ENCODE measurements at regions not wholly inside any gene's neighbourhood (a gene's known extent, or its start where the extent isn't known, plus 50 kb on each side); places are given as distances from the start of the nearest gene placed in this dataset.
"Not testable (repeated sequence)": the region's sequence is repeated elsewhere in the genome, so short reads cannot be mapped to it uniquely, and the experiment has no call there.

DNA sequence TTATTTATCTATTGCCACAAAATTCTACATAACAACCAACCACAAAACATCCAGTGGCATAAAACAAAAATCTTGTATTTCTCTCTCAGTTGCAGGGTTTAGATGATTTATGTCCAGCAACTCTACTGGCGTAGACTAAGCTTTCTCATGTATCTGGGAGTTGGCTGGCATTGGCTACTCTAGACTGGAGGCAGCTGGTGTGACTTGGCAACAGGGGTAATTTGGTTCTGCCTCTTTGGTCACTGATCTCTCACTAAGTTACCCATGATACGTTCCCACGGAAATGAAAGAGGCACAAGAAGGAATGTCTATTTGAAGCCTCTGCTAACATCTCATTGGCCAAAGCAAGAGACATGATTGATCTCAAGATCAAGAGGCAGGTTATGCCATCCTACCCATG is 144.0 kb downstream of the HS3ST3B1 start:
- Histone ChIP-seq H3K9me3 (ENCODE audit: control insufficient read depth, low read length) (no peaks in the 10 kb centered on the region), H3K4me1 (ENCODE audit: control insufficient read depth, insufficient read depth, low read length) (no peaks in the 10 kb centered on the region), H3K4me3 (ENCODE audit: insufficient read depth, low read depth, low read length) (no peak overlapping the region), H3K27me3 (ENCODE audit: control insufficient read depth, insufficient read depth, low read length, poor library complexity, severe bottlenecking) (no peaks in the 10 kb centered on the region), H3K36me3 (ENCODE audit: control insufficient read depth, insufficient read depth, low read length) (no peaks in the 10 kb centered on the region), H3K27ac (ENCODE audit: insufficient read depth, low read depth, low read length, poor library complexity, severe bottlenecking) (no peak overlapping the region)
- WGBS, 2 experiments: 91 to 97% methylated on average over 3 of the region's 3 CpGs

DNA sequence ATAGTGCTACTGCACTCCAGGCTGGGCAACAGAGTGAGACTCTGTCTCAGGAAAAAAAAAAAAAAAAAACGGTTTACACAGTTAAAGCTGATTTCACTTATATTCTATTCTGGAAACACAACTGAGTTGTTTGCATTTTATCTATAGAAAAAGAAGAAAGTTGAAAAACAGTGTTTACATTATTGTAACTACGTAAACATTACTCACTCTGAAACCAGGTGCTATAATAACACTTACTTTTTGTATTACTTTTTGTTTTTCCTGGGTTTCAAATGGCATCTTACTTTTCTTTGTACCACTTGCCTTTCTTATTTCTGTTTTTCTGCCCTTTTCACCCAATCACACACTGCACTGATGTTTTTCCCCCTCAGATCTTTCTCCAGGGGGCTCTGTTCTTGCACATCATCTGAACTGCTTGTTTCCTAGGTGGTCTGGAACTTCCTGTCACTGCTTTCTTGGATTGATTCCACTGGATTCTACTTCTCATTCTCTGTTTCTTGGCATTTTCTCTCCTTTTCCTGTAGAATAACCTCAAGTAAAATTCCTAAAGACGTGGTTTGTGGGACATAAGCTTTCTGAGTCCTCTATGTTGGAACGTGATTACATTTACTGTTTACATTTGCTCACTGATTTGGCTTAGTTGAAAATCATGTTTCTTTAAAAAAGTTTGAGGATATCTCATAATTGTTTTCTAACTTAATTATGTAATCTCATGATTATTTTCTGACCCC is 142.1 kb downstream of the HS3ST3B1 start:
- 80 to 86% methylated on average over 3 of the region's 4 CpGs for WGBS, 2 experiments
- Histone ChIP-seq H3K4me3 (ENCODE audit: insufficient read depth, low read depth, low read length) (no peak overlapping the region), H3K36me3 (ENCODE audit: control insufficient read depth, insufficient read depth, low read length) (no peaks in the 10 kb centered on the region), H3K4me1 (ENCODE audit: control insufficient read depth, insufficient read depth, low read length) (no peaks in the 10 kb centered on the region), H3K27ac (ENCODE audit: insufficient read depth, low read depth, low read length, poor library complexity, severe bottlenecking) (no peak overlapping the region), H3K27me3 (ENCODE audit: control insufficient read depth, insufficient read depth, low read length, poor library complexity, severe bottlenecking) (no peaks in the 10 kb centered on the region), H3K9me3 (ENCODE audit: control insufficient read depth, low read length) (no peaks in the 10 kb centered on the region)

- no peaks in the 10 kb centered on the region for H3K4me1 ChIP-seq (ENCODE audit: control insufficient read depth, insufficient read depth, low read length)
- no peaks in the 10 kb centered on the region for H3K36me3 ChIP-seq (ENCODE audit: control insufficient read depth, insufficient read depth, low read length)
- H3K9me3 ChIP-seq (ENCODE audit: control insufficient read depth, low read length): no peaks in the 10 kb centered on the region
- no peaks in the 10 kb centered on the region for H3K27me3 ChIP-seq (ENCODE audit: control insufficient read depth, insufficient read depth, low read length, poor library complexity, severe bottlenecking)
- no peak overlapping the region for H3K4me3 ChIP-seq (ENCODE audit: insufficient read depth, low read depth, low read length)
- H3K27ac ChIP-seq (ENCODE audit: insufficient read depth, low read depth, low read length, poor library complexity, severe bottlenecking): no peak overlapping the region
- 87 to 97% methylated on average over 2 to 4 of the region's 4 CpGs for WGBS, 2 experiments
Measured at GRCh38 chr17:14437176-14437575, 136.3 kb downstream of the HS3ST3B1 start.

DNA sequence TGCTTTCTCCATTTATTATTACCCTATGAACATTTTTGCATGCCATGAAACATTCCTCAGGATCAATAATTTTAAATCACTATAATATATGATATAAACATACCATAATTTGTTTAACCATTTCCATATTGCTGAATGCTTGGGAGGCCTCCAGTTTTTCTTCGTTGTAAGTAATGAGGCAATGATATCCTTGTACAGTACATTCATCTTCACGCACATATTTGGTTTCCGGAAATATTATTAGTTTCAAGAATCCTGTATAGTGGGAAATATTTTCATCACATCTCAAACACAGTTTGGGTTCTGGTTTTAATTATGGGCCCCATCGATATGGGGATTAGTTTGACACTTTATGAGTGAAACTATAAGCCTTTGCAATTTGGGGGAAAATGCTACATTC is 135.4 kb downstream of the HS3ST3B1 start:
- Histone ChIP-seq H3K4me3 (ENCODE audit: insufficient read depth, low read depth, low read length) (no peak overlapping the region), H3K4me1 (ENCODE audit: control insufficient read depth, insufficient read depth, low read length) (no peaks in the 10 kb centered on the region), H3K9me3 (ENCODE audit: control insufficient read depth, low read length) (no peaks in the 10 kb centered on the region), H3K36me3 (ENCODE audit: control insufficient read depth, insufficient read depth, low read length) (no peaks in the 10 kb centered on the region), H3K27me3 (ENCODE audit: control insufficient read depth, insufficient read depth, low read length, poor library complexity, severe bottlenecking) (no peaks in the 10 kb centered on the region), H3K27ac (ENCODE audit: insufficient read depth, low read depth, low read length, poor library complexity, severe bottlenecking) (no peak overlapping the region)
- WGBS, 2 experiments: 93 to 100% methylated on average over 2 of the region's 4 CpGs

DNA sequence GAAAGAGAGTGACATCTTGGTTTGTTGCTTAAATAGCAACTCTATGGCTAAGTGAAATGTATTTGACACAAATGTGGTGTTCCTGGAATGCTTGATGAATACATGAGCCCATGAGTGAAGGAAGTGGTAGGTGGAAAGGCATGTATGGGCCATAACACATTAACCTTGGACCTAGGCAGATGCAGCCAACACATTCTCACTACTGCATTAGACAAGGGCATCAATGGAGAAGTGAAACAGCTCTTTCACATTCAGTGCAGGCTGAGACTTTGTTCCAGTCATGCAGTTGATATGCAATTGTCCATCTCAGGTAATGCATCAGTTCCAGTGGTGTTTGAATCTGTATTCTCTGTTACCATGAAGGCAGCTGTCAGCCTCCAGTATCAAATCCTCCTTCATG is 133.6 kb downstream of the HS3ST3B1 start:
- Histone ChIP-seq H3K36me3 (ENCODE audit: control insufficient read depth, insufficient read depth, low read length) (no peaks in the 10 kb centered on the region), H3K27me3 (ENCODE audit: control insufficient read depth, insufficient read depth, low read length, poor library complexity, severe bottlenecking) (no peaks in the 10 kb centered on the region), H3K4me3 (ENCODE audit: insufficient read depth, low read depth, low read length) (no peak overlapping the region), H3K4me1 (ENCODE audit: control insufficient read depth, insufficient read depth, low read length) (no peaks in the 10 kb centered on the region), H3K27ac (ENCODE audit: insufficient read depth, low read depth, low read length, poor library complexity, severe bottlenecking) (no peak overlapping the region), H3K9me3 (ENCODE audit: control insufficient read depth, low read length) (no peaks in the 10 kb centered on the region)

GRCh38 chr17:14432079-14432478 is 131.2 kb downstream of the HS3ST3B1 start:
- Histone ChIP-seq H3K27me3 (ENCODE audit: control insufficient read depth, insufficient read depth, low read length, poor library complexity, severe bottlenecking) (no peaks in the 10 kb centered on the region), H3K4me3 (ENCODE audit: insufficient read depth, low read depth, low read length) (no peak overlapping the region)
- 93% methylated on average over 2 of the region's 2 CpGs for WGBS, 2 experiments

GRCh38 chr17:14429084-14429483 is 128.2 kb downstream of the HS3ST3B1 start:
- Histone ChIP-seq H3K4me3 (ENCODE audit: insufficient read depth, low read depth, low read length) (no peak overlapping the region), H3K9me3 (ENCODE audit: control insufficient read depth, low read length) (no peaks in the 10 kb centered on the region), H3K27me3 (ENCODE audit: control insufficient read depth, insufficient read depth, low read length, poor library complexity, severe bottlenecking) (no peaks in the 10 kb centered on the region), H3K4me1 (ENCODE audit: control insufficient read depth, insufficient read depth, low read length) (peaks cover 5% of the 10 kb centered on the region), H3K27ac (ENCODE audit: insufficient read depth, low read depth, low read length, poor library complexity, severe bottlenecking) (no peak overlapping the region), H3K36me3 (ENCODE audit: control insufficient read depth, insufficient read depth, low read length) (no peaks in the 10 kb centered on the region)
- WGBS, 2 experiments: 95 to 96% methylated on average over 2 of the region's 2 CpGs

More at GRCh38 chr17:14432079-14432478, 131.2 kb downstream of the HS3ST3B1 start:
- Histone ChIP-seq H3K4me1 (ENCODE audit: control insufficient read depth, insufficient read depth, low read length) (peaks cover 5% of the 10 kb centered on the region), H3K9me3 (ENCODE audit: control insufficient read depth, low read length) (no peaks in the 10 kb centered on the region), H3K36me3 (ENCODE audit: control insufficient read depth, insufficient read depth, low read length) (no peaks in the 10 kb centered on the region), H3K27ac (ENCODE audit: insufficient read depth, low read depth, low read length, poor library complexity, severe bottlenecking) (no peak overlapping the region)

DNA sequence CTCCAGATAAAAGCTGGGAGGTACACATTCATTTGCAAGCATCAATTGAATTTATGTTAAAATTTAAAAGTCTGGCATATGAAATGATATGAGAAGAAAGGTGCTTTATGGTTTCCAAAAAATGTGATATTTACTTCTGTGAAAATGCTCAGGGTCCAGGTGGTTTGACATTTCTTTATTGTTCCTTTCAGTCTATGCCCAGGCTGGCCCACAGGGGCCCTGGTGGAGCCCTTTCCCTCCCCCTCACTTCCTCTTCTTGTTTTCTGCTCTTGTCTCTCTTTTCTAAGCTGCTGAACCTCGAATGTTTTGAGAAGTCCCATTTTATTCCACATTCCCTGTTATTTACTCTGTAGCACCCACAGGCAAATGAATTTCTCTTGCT is 127.8 kb downstream of the HS3ST3B1 start:
- Histone ChIP-seq H3K27me3 (ENCODE audit: control insufficient read depth, insufficient read depth, low read length, poor library complexity, severe bottlenecking) (no peaks in the 10 kb centered on the region), H3K4me3 (ENCODE audit: insufficient read depth, low read depth, low read length) (no peak overlapping the region), H3K9me3 (ENCODE audit: control insufficient read depth, low read length) (no peaks in the 10 kb centered on the region), H3K27ac (ENCODE audit: insufficient read depth, low read depth, low read length, poor library complexity, severe bottlenecking) (no peak overlapping the region), H3K4me1 (ENCODE audit: control insufficient read depth, insufficient read depth, low read length) (peaks cover 5% of the 10 kb centered on the region), H3K36me3 (ENCODE audit: control insufficient read depth, insufficient read depth, low read length) (no peaks in the 10 kb centered on the region)
- 78 to 79% methylated on average over 1 of the region's 1 CpG for WGBS, 2 experiments

GRCh38 chr17:14427900-14428647 is 127.2 kb downstream of the HS3ST3B1 start:
- peaks cover 5% of the 10 kb centered on the region for H3K4me1 ChIP-seq (ENCODE audit: control insufficient read depth, insufficient read depth, low read length)
- no peaks in the 10 kb centered on the region for H3K36me3 ChIP-seq (ENCODE audit: control insufficient read depth, insufficient read depth, low read length)
- H3K9me3 ChIP-seq (ENCODE audit: control insufficient read depth, low read length): no peaks in the 10 kb centered on the region
- no peak overlapping the region for H3K27ac ChIP-seq (ENCODE audit: insufficient read depth, low read depth, low read length, poor library complexity, severe bottlenecking)
- 90% methylated on average over 14 of the region's 14 CpGs for WGBS, 2 experiments
- no peak overlapping the region for H3K4me3 ChIP-seq (ENCODE audit: insufficient read depth, low read depth, low read length)
- H3K27me3 ChIP-seq (ENCODE audit: control insufficient read depth, insufficient read depth, low read length, poor library complexity, severe bottlenecking): no peaks in the 10 kb centered on the region

DNA sequence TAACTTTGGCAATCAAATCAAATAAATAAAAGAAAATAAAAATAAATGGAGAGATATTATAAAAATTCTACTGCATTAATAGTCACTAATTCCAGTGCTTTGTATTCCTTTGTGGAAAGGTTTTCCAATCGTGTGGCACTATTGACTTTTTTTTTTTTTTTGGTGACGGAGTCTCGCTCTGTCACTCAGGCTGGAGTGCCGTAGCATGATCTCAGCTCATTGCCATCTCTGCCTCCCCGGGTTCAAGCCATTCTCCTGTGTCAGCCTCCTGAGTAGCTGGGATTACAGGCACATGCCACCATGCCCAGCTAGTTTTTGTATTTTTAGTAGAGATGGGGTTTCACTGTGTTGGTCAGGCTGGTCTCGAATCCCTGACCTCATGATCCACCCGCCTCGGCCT is 122.3 kb downstream of the HS3ST3B1 start:
- H3K27me3 ChIP-seq (ENCODE audit: control insufficient read depth, insufficient read depth, low read length, poor library complexity, severe bottlenecking); H3K27ac ChIP-seq (ENCODE audit: insufficient read depth, low read depth, low read length, poor library complexity, severe bottlenecking); H3K4me1 ChIP-seq (ENCODE audit: control insufficient read depth, insufficient read depth, low read length); H3K36me3 ChIP-seq (ENCODE audit: control insufficient read depth, insufficient read depth, low read length); H3K4me3 ChIP-seq (ENCODE audit: insufficient read depth, low read depth, low read length); H3K9me3 ChIP-seq (ENCODE audit: control insufficient read depth, low read length): not testable (repeated sequence)
- WGBS, 2 experiments: 82 to 84% methylated on average over 8 of the region's 8 CpGs

Measured in ectodermal cell (in vitro differentiated cells).